ENCODE measurements at regions not wholly inside any gene's neighbourhood (a gene's known extent, or its start where the extent isn't known, plus 50 kb on each side); places are given as distances from the start of the nearest gene placed in this dataset.
"Not testable (repeated sequence)": the region's sequence is repeated elsewhere in the genome, so short reads cannot be mapped to it uniquely, and the experiment has no call there.

DNA sequence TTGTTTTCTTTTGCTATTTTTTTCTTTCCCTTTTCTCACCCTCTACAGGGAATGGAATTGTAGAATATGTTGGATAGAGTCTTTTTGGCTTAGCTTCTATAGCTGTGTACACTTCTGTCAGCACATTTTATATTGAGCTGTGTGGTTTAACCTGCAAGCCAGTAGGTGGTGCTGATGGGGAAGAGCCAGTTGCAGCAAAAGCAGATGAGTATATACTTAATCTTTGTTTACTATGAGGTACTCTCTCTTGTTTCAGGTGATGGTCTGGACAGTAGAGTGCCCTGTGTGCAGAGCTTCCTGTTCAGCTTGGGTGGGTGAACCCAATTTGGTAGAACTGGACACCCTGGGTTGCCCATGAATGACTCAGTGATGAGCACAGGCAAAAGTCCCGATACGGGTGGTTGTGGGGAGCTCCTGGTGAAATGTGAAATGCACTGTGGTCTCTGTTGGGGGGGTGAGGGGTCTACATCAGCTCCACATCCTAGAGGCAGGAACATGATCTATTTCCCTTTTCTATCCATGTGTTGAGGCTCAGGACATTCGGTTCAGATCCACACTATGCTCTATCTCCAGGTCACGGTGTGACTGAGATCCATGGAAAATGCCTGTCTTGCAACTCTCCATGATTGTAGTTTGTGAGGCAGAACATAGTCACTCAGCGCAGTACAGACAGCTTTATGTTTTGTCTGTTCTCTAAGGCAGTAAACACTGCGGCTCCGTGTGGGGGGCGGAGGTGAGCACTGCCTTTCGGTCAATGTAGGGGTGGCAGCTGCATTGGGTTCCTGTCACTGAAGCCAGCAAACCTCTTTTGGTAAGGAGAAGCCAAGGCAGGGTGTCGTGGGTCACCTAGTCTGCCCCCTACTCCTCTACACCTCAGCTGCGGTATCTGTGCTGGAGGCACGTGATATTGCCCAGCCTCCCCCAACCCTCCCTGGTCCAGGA lies 353.2 kb downstream of the PRR16 start:
- DNase-seq (ENCODE audit: low read depth): no peak

DNA sequence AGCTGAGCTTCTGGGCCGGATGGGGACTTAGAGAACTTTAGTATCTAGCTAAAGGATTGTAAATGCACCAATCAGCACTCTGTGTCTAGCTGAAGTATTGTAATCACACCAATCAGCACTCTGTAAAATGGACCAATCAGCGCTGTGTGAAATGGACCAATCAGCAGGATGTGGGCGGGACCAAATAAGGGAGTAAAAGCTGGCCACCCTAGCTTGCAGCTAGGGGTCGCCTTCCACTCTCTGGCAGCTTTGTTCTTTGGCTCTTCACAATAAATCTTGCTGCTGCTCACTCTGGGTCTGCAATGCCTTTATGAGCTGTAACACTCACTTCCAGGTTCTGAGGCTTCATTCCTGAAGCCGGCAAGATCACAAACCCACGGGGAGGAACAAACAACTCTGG lies 354.0 kb downstream of the PRR16 start:
- no peak for DNase-seq (ENCODE audit: low read depth)

DNA sequence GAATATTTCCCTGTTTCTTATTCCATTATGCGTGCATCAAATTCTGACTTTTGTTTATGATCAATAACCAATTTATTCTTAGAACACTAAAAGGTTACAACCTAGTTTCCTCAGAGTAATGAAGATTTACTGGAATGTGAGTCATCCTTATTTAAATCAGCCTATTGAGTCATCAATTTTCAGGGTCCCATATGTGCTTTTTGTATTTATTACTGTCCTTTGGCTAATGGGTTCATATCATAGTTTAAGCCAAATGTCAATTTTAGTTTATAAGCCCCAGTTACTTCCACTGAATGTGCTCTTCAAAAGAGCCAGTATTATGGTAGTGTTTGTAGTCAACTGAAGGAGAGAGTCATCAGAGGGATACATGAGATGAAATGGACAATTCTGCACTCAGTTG lies 359.2 kb downstream of the PRR16 start:
- no peak for DNase-seq (ENCODE audit: low read depth)

DNA sequence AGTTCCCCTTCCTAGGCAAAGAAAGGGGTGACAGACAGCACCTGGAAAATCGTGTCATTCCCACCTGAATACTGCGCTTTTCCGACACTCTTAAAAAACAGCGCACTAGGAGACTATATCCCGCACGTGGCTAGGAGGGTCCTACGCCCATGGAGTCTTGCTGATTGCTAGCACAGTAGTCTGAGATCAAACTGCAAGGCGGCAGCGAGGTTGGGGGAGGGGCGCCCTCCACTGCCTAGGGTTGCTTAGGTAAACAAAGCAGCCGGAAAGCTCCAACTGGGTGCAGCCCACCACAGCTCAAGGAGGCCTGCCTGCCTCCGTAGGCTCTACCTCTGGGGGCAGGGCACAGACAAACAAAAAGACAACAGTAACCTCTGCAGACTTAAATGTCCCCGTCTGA lies 367.5 kb downstream of the PRR16 start:
- not testable (repeated sequence) for DNase-seq (ENCODE audit: low read depth)

DNA sequence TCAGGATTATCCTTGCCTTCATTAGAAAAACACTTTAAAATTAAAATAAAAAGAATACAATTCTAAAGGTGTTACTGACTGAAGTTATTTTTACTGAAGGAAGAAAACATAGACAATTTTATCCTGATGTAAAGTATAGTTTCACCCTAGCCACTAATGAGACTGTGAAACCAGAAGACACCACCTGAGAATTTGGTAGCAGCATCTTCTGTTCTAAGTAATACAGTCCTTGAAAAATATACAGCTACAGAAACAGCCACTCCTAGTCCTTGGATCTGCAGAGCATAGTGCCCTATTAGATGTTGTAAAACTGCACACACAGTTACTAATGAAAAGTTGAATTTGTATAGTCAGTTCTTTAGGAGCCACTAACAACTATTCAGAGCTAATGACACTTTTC lies 377.7 kb downstream of the PRR16 start:
- no peak for DNase-seq (ENCODE audit: low read depth)

DNA sequence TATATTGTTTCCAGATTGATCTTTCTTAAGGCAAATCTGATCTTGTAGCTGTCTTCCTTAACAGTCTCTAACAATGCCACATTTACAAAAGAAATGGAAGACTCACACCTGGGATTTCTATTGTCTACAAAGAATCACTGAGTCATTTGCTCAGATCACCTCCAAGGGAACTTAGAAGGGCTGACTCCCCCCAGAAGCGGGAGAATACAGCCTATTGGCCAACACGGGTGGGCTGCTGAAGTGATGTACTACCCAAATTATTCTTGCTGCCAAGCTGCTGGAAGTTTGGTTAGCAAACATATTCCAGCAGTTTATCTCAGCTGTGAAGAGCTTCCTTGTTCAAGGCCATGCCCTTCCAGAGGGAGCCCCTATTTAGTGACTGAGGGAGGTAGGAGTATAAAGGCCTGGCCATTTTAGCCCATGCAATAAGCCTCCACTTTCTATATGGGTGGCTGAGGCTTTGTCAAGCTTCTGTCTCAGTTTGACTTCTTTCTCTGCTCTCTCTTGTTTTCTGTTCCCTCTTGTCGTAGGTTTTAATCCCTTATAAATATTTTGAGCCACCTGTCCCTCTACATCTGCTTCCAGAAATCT lies 379.4 kb downstream of the PRR16 start:
- no peak for DNase-seq (ENCODE audit: low read depth)

DNA sequence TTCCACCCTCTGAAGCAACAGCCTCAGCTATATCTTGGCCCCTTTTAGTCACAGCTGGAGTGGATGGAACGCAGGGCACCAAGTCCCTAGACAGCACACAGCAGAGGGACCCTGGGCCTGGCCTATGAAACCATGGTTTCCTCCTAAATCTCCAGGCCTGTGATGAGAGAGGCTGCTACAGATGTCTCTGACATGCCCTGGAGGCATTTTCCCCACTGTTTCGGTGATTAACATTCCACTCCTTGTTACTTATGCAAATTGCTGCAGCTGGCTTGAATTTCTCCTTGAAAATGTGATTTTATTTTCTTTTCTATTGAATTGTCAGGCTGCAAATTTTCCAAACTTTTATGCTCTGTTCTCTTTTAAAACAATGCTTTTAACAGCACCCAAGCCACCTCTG lies 384.8 kb downstream of the PRR16 start:
- peak; percentile 1 for DNase-seq (ENCODE audit: low read depth)

DNA sequence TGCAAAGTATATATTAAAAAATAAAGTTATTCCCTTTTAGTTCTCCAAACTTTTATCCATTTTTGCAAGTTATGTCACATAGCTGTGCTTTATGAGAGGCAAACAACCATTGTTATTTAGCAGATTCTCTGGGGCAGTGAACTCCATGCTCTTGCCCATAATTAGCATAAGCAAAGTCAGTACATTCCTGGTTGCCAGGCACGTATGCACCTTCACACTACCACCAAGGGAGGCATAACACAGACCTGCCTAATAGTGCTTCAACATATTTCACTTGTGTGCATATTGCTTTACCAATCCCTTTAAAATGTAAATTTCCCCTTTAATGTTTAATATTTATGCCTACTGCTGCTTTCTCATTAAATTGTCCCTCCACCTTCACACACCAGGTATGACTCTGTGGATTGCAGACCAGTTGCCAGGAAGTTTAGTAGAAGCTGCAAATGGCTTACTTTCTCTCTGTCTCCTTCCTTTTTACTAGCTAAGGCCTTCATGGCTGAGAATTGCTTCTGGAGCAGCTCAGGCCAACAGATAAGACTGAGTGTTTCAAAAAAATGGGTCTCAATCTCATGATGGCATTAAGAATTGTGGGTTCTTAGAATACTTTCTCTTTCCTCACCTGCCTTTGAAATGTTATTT lies 388.2 kb downstream of the PRR16 start:
- DNase-seq (ENCODE audit: low read depth): no peak

DNA sequence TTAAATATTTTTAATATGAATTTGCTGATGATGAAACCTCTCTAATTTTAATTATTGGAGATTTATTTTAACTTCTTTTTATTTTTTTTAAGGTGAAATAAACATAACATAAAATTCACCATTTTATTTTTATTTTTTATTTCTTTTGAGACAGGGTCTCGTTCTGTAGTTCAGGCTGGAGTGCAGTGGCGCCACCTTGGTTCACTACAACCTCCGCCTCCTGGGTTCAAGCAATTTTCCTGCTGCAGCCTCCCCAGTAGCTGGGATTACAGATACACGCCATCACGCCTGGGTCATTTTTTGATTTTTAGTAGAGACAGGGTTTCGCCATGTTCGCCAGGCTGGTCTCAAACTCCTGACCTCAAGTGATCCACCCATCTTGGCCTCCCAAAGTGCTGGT lies 402.9 kb downstream of the PRR16 start:
- DNase-seq (ENCODE audit: low read depth): no peak

DNA sequence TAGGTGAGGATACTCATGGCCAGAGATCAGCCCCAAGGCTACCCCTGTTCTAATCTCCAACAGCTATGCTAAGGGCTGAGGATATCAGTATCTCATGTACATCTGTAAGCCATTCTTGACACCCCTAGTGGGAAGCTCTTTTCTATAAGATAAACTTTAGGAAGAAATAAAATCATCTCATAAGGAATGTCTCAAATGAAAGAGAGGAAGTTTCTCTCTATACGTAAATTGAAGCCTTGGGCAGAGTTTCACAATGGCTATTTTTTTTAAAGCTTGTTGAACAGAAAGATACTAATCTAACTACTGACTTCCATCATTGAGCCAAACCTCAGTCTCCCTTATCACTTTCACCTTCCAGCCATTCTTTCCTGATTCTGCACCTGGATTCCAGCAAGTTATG lies 405.7 kb downstream of the PRR16 start:
- no peak for DNase-seq (ENCODE audit: low read depth)

DNA sequence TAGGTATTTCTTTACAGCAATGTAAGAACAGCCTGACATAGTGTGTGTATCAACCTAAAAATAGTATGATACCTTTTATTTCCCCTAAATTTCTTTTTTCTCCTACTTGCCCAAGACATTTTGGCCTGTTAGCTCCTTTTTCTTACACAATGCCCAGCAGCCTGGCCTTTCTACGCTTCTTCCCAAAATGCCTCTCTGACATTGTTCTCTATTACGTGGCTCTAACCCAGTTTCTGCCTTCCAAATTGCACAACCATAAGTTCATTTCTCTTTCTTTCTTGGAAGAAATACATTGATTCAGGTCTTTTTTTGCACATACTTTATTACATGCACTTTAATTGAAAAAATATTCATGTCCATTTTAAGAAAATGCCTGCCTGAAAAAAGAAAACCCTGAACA lies 408.2 kb downstream of the PRR16 start:
- DNase-seq (ENCODE audit: low read depth): no peak

DNA sequence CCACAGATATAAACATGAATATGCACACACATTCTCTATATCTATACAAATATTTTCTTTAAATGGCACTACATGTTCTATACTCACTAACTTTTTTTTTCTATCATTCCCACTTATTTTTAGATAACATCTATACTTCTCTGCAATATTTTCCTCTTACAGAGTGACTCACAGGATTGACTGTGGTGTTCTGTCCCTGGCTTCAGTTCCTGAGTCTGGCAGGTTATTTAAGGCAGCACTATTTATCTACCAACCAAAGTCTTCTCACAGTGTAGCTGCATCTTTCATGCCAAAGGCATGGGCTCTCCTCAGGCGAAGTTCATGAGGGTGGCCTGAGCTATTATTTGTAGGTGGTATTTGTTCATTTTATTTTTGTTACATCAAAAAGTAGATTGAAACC lies 409.0 kb downstream of the PRR16 start:
- no peak for DNase-seq (ENCODE audit: low read depth)

DNA sequence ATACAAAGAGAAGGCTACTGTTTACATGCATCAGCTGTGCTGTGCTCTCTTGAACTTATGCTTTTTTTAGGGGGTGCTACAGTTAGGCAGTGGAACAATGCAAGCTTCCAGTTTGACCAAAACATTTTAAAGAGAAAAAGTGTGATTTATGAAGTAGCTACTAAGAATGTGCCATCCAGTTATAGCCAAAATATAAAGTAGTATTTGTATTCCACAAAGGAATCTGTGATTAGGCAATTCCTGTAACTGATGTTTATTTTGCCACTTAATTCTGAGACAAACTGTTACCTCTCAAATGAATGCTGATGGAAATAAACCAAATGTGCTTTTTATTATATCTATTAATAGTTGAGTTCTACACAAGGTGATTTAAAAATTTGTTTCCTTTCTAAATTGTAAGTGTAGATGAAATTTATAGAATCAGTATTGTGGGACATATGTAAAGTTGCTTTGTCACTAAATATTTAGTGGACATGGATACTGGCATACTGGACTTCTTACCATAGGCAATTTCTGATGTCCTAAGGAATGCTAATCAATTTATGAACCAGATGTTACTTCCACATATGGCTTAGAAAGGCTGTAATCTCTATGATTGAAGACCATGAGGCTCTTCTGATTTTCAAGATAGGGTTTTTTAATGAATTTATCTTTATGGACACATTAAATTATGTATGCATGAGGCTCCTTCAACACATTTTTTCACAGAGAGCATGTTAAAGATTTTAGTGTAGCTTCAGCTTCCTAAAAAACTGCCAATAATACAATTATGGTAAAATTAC lies 410.2 kb downstream of the PRR16 start:
- no peak for DNase-seq (ENCODE audit: low read depth)

DNA sequence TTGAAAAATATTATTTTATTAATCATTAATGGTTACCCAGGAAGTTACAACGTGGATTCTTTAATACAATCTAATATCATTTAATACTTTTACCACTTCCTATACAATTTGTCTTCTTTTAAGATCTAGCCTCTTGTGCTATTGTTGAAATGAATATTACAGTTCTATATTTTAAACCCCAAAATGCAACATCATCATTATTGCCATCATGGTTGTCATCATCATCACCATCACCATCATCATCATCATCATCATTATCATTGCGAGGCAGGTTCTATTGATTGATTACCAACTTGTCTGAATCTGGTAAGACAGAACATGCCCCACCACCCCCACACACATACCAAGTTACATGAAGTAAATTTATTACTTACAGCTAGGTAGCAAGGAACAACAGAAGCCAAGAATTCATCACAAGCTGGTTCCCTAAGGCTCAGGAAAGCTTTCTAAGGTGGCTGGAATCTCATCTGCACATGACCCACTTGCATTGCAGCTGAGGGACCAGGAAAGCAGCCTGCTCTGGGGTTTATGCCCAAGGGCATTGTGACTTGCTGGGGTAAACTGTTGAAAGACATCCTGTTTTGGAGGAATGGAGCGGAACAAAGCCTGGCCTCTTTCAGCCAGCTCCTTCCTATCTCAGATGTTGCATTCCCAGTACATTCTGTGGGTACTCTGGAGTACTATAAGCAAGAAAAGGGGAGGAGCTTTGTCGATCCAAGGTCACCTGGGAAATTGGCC lies 418.1 kb downstream of the PRR16 start:
- DNase-seq (ENCODE audit: low read depth): no peak

DNA sequence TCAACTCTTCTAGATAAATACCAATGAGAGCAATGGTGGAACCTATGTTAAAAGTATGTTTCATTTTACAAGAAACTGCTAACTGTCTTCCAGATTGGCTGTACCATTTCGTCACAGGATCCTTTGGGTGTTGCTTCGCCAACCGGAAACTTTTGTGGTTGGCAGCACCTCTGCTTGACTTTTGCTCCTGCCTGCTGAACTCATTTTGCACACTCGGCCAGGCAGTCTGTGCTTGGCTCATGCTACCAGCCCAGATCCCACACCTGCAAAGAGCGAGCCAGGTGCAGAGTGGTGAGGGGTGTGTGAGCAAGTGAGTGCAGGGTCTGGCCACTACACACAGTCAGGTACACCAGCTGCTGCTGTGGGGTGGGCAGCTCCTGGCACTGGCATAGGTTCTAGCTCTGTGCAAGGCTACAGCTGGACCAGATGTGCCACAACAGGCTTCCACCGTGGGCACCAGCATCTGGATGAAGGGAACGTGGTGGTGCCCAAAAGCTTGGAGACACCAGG lies 422.3 kb downstream of the PRR16 start:
- no peak for DNase-seq (ENCODE audit: low read depth)

DNA sequence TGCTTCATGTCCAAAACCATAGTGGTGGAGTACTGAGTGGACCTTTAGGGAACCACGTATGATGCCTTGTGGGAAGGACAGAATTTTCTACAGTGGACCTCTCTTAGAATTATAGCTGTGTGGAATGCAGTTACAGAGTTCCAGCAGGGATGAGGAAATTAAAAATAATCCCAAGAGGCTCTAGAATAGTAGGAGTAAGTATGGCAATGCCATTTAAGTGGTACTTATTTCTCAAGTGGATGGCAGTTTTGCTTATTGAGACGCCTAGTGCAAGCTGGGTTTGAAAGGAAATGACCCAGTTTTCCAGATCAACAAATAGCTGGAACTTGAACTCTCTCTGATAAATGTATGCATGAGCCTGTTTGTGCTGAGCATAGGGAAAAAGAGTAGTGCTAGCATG lies 431.6 kb downstream of the PRR16 start:
- no peak for DNase-seq (ENCODE audit: low read depth)

DNA sequence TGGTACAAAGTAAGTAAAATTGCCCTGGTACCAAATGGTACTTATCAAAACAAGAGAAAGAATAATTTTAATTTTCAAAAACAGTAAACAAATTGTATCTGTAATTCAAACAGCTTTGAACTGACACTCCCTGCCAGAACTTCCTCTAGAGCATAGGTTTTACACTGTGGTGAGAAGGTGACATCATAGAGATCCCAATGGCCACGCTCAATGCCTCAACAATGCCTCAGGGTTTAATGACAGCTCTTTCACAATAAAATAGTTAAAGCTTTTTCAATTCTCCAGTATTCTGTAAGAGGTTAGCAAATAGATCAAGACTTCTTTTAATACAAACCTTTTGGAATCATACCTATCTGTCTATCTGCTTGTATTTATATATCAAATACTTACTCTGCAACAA lies 437.1 kb downstream of the PRR16 start:
- DNase-seq (ENCODE audit: low read depth): no peak

DNA sequence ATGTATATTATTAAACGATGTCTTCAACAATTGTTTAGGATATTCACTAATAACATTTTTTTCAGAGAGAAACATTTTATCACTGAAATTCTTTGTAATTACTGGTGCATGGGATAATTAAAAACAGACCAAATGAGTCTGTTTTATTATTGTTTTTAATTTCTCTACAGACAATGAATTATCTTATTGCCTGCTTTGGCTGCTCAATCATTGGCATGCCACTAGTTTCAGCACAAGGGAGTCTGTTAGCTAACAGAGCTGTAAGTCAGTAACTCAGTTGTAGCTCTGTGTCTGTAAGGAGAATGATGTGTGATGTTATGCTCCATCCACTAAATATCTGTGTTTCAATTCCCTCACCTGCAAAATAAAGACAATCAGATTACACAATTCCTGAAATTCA lies 443.9 kb downstream of the PRR16 start:
- no peak for DNase-seq (ENCODE audit: low read depth)

DNA sequence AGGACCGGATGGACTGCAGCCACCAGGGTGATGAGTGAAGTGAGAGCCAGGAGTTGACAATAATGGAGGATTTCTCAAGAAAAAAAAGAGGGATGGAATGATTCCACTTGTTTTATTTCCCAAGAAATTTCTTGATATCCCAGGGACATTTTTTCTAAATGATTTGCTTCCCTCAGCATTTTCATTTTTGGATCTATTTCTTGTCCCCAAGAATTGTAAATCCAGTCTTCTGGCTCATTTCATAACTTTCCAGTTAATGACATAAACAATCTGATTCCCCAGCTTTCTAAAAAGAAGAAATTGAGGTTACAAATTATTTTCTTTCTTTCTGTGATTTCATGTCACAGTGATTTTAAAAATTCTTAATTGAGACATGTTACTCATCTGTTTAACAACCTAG lies 446.5 kb downstream of the PRR16 start:
- no peak for DNase-seq (ENCODE audit: low read depth)

DNA sequence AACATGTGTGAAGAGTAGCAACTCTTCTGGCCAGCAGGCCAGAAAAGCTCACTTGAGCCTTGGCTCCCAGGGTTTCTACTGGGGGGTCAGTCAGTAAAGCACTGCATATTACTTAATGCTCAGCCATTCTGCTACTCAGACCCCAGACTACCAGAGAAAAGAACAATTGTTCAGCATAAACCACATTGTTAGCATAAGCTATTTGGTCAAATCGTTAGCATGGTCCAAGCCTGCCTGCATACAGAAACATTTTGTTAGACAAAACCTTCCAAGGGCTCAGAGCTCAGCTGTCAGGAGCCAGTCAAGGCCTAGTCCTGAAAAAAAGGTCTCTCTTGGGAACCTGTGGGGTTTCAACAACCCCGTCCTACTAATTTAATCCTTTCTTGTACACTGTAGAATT lies 449.3 kb downstream of the PRR16 start:
- DNase-seq (ENCODE audit: low read depth): no peak

DNA sequence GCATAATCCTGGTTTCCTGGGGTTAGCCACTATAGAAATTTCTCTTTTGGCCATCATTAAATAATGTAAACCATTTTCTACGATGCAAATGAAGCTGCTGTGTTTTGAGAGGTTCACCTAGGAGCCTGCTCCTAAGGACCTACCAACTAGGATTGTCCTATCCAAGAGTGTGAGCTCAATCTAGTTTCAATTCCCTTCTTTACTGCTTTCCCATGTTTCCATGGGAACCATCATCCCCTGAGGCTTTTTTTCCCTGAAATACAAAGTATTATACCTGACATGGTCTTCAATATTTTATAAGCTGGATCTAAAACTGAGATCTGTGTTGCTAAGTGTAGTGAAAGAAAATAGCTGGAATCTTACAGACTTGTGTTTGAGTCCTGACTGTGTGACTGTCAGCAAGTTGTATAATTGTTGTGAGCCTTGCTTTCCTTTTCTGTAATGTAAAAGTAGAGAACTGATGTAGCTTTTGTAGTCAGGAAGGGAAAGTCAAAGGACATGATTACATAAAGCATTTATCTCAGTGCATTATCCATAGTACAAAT lies 453.2 kb downstream of the PRR16 start:
- DNase-seq (ENCODE audit: low read depth): no peak
